GM19035 (cell line): ENCODE measurements at regions not wholly inside any gene's neighbourhood (a gene's known extent, or its start where the extent isn't known, plus 50 kb on each side); places are given as distances from the start of the nearest gene placed in this dataset.

ENCODE experiments used
- ATAC-seq: cut with Tn5 transposase; IDR thresholded peaks from one replicate; pipeline ENCODE4 v1.9.1; 2021; ENCODE audit not compliant: unreplicated experiment

GRCh38 chr13:38519229-38519911, 167.5 kb upstream of the FREM2 start:
- ATAC-seq, result no peak

GRCh38 chr13:38520041-38520440, 166.8 kb upstream of the FREM2 start:
- ATAC-seq, result no peak

GRCh38 chr13:38527140-38527539, 159.7 kb upstream of the FREM2 start:
- no peak for ATAC-seq

DNA sequence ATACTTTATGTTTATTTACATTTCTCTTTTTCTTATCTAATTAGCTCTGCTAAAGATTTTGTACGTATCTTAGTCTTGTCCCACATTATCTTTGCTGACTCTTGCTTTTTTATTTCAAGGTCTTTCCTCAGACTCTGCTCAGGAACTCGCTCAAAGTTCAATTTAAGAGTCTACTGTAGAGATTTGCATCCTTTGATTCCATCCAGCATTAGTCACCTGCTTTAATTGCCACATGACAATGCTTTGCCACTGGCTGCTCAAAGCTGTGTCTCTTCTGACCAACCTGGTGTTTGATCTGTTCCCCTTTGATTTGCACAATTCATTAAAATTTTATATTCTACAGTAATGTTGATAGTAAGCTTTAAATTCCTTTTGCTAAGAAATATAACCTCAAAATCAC, 157.9 kb upstream of the FREM2 start:
- ATAC-seq, result no peak

- no peak for ATAC-seq
Observed at GRCh38 chr13:38530492-38530891, 156.4 kb upstream of the FREM2 start.

- no peak for ATAC-seq
Observed at GRCh38 chr13:38535261-38535660, 151.6 kb upstream of the FREM2 start.

GRCh38 chr13:38537051-38537450, 149.8 kb upstream of the FREM2 start:
- no peak for ATAC-seq

- ATAC-seq, result no peak
Observed at GRCh38 chr13:38538422-38538821, 148.5 kb upstream of the FREM2 start.

GRCh38 chr13:38539632-38540031, 147.2 kb upstream of the FREM2 start:
- ATAC-seq, result no peak

GRCh38 chr13:38542601-38543000, 144.3 kb upstream of the FREM2 start:
- no peak for ATAC-seq

DNA sequence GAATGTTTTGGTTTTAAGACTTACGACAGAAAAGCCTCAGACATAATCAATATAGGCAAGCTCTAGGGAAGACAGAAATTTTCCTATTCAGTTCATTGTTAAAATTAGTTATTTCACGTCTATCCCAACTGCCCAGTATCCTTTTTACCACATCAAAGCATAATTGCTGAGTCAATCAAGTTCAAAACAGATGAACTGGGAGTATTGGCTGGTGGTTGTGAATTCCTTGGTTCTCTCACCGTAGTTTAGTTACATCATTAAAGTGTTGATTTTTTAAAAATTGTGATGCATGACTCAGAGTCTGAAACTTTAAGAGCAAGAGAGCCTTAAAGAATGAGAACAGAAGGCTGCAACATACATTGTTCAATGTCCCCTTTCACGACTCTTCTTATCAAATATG, 143.3 kb upstream of the FREM2 start:
- ATAC-seq, result no peak

DNA sequence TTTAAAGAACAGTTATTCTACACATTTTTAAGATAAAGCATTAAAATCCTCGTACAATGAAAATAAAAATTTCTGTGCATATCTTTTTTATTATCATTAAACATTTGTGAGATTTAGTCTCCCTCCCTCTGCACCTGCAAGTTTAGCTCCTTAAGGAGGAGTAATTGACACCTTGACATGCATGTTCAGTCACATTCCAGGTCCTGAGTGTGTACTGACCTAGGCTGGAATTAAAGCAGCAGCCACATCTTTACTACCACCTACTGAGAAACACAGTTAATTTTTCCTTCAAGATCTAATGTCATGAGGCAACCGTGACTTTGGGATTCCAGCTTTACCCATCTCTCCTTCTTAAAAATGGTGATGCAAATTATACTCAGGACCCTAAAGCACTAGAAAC, 123.1 kb upstream of the FREM2 start:
- no peak for ATAC-seq

DNA sequence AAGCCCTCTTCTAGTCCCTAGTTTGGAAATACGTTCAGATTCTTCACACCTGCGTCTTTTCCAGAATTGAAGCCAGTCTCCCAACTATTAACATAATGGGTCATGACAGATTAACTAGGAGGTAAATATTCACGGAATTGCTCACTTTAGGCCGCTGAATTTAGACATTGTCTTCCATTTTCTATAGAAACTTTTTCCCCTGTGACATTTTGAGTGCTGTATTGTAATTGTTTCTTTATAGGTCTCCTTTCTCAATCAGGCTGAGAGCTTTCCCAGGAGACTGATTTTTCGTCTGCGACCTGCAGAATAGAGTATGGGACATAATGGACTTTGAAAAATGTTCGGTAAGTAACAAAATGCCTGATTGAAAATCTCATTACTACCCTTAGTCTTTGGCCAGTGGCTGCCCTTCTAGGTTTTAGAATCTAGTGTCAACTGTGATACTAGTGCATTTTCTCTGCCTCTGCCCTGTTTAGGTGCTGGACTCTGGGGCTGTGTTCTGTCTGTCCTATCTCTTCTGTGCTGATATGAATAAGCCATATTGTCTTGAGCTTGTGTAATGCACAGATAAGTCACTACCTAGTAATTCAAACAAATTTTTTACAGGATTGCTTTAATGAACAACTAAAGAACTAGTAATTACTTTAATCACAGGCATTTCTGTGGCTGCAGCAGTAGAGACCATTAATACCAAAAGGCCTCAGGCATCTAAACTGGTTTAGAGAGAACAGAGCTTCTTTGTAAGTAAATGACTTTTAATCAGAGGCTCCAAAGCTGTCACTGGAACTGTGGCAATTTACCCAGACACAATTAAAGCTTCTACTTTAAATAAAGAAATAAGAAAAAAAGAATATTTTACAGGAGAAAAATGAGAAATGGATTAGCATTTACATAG, 122.4 kb upstream of the FREM2 start:
- no peak for ATAC-seq

GRCh38 chr13:38566023-38566422, 120.9 kb upstream of the FREM2 start:
- no peak for ATAC-seq

GRCh38 chr13:38566519-38566918, 120.4 kb upstream of the FREM2 start:
- ATAC-seq, result no peak

DNA sequence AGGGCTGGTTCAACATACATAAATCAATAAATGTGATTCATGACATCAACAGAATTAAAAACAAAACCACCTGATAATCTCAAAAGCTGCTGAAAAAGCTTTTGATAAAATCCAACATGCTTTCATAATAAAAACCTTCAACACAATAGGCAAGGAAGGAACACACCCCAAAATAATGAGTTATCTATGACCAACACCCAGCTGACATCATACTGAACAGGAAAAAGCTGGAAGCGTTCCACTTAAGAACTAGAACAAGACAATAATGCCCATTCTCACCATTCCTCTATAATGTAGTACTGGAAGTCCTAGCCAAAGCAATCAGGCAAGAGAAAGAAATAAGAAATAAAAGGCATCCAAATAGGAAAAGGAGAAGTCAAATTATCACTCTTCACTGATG, 116.2 kb upstream of the FREM2 start:
- ATAC-seq, result no peak

DNA sequence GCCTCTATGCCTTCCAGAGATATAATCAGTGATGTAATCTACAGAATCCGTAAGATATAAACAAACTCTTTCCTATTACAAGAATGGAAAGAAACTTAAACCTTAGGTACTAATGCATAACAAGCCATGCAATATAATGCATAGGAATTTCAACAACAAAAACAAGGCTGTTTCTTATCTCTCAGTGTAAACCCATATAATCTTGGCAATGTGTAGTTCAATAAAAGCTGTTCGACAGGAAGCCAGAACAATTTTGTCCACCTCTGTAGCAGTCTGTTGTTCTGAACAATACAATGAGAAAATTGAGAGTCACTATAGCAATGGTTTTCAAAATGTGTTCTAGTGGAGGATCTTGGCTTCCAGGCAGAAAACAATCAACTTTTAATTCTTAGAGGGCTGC, 111.5 kb upstream of the FREM2 start:
- no peak for ATAC-seq

DNA sequence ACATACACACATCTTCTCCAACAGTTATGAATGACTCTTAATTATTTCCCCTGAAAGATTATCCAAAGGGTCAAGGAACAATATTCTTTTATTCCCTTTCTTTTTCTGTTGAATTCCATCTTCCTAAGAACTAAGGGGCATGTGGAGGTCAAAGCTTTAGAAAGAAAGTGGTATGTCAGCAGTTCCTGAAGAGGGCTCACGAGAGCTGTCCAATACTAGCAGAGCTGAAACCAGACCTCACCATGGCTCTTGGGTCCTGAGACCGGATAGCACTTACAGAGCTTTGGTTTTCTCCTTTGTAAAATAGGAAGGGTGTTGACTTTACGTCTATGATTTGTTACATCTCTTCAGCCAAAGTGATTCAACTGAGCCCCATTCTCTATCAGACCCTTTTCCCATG, 109.8 kb upstream of the FREM2 start:
- ATAC-seq, result no peak

DNA sequence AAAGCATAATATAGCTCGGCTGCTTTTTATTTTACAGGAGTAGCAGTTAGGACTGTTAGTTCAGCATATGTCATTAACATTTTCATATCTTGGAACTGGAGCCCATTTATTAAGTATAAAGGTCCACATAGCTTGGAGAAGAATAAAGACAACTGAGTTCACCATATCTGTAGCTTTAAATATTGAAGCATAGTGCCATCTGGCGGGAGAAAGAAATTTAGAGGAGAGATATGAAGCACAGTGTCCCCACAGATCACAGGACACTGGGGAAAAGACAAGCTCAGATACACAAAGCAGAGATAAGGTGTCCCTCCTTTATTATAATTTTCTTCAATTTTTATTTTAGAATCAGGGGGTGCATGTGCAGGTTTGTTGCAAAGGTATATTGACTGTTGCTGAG, 104.7 kb upstream of the FREM2 start:
- ATAC-seq, result no peak

DNA sequence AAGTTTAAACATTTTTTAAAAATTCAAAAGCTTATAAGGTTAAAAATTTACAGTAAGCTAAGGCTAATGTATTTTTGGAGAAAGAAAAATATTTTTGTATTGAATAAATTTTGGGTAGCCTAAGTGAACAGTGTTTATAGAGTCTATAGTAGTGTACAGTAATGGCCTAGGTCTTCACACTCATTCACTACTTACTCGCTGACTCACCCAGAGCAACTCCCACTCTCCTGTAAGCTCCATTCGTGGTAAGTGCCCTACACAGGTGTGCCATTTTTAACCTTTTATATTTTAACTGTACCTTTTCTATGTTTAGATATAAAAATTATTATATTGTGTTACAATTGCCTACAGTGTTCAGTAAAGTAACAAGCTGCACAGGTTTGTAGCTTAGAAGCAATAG, 96.6 kb upstream of the FREM2 start:
- ATAC-seq, result no peak

DNA sequence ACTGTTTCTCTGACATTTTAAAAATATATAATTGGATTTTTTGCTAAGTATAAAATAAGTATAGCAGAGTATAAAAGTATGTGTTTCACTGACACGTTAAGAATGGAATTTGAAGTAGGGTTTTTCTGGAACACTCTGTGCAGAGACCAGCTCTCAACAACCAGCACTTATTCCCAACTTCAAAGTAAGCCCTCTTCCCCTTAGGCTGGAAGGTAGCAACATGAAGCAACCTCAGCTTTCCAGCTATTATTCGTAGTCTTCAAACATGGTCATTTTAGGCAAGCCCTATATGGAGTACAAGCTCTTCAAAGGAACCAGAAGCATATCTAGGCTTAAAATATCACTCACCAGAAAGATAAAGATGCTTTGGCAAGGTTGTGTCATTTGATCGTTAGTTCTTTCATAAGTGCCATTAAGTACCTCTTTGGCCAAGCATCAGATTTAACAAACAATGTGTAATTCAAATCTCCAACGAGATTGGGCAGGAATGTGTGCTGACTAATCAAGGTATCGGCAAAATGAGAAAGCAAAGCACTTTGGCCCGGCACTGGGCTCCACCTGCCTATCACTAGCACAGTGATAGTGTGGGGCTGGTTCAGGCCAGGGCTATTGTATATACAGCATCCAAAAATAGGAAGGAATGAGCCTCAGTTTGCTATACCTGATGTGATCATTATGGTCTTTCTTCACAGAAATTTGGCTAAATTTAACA, 95.9 kb upstream of the FREM2 start:
- ATAC-seq, result no peak

DNA sequence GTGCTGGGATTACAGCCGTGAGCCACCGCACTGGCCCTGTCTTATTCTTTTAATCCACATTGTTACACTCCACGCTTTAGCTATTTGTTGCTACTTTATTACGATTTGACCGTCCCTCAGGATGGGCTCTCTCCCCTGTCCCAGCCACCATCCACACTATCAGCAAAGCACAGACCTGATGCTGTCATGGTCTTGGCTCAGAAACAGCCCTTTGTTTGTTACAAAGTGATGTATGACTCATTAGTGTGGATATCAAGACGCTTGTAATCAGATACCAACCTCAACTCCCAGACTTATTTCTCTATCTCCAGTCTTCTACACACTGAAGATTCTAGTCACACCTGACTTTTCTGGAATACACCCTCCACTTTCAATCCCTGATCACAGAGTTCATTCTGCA, 84.6 kb upstream of the FREM2 start:
- no peak for ATAC-seq
